ENCODE measurements at regions not wholly inside any gene's neighbourhood (a gene's known extent, or its start where the extent isn't known, plus 50 kb on each side); places are given as distances from the start of the nearest gene placed in this dataset.

DNA sequence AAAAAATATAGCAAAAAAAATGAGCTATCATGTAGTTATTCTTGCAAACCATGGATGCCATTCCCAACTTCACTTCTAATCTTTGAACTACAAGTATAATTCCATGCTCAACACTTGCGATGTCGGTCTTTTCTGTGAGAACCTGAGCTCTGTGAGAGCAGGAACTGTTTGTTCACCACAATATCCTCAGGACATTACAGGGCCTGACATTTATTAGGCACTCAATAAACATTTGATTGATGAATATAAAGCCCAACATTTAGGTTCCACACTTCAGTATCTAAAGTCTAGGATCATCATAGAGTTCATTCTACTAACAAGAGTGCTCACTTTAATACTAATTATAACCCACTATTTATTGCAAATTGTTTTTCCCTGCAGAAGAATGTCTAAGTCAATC, 211.6 kb upstream of the FAM241A start:
- Histone ChIP-seq H3K36me3 (ENCODE audit: control insufficient read depth in 2 of 2, extremely low read depth in 1 of 2, insufficient read depth in 2 of 2, low read length in 2 of 2) (no peaks in the 10 kb centered on the region), H3K9me1 (replicated peaks; ENCODE audit: control insufficient read depth, extremely low read depth, insufficient read depth, low read length) (no peaks in the 10 kb centered on the region), H3K4me1 (ENCODE audit: control insufficient read depth, extremely low read depth, insufficient read depth, low read length) (no peaks in the 10 kb centered on the region), H3K9ac (replicated peaks; ENCODE audit: extremely low read depth, insufficient read depth, low read length) (no peak overlapping the region), H2AFZ (ENCODE audit: low read depth, low read length) (no peak overlapping the region), H3K4me3 (replicated peaks in 1 of 3; ENCODE audit: insufficient read depth in 1 of 3, low read depth in 1 of 3, low read length in 3 of 3) (no peak overlapping the region), H4K20me1 (replicated peaks; ENCODE audit: control insufficient read depth, extremely low read depth, insufficient read depth, low read length) (no peaks in the 10 kb centered on the region), H3K4me2 (ENCODE audit: insufficient read depth, low read length) (no peak overlapping the region), H3K79me2 (ENCODE audit: control insufficient read depth, insufficient read depth, low read length) (no peaks in the 10 kb centered on the region), H3K27ac (ENCODE audit: insufficient read depth, low read depth, low read length) (no peak overlapping the region), H3K9me3 (replicated peaks; ENCODE audit: control insufficient read depth, insufficient read depth, low read length) (no peaks in the 10 kb centered on the region), H3K27me3 (ENCODE audit: control insufficient read depth in 2 of 2, insufficient read depth in 2 of 2, low read length in 2 of 2) (peaks cover 7 to 20% of the 10 kb centered on the region in 2 experiments)
- BruUV-seq (replicated peaks), result no TSS peak
- dilution Hi-C loops (cut with MboI; ENCODE audit: extremely low pct_ligation_motif_present, low sequenced_read_pairs) (no loop called here), intact Hi-C loops (cut with micrococcal nuclease) (no loop called here)
- POLR2A ChIA-PET, result no interaction called here
- no peak for DNase-seq (ENCODE audit: low read depth, low spot score)
- no peak for FAIRE-seq
- no peak for TF ChIP-seq FOS (IDR thresholded peaks at IDR 0.05; ENCODE audit: borderline replicate concordance, insufficient read depth, low read length)
- TF ChIP-seq POLR2A (IDR thresholded peaks at IDR 0.05; ENCODE audit: low read depth, low read length), result no peak
- TF ChIP-seq MYC (IDR thresholded peaks at IDR 0.05; ENCODE audit: low read depth, low read length), result no peak
- TF ChIP-seq, protein P1, sequence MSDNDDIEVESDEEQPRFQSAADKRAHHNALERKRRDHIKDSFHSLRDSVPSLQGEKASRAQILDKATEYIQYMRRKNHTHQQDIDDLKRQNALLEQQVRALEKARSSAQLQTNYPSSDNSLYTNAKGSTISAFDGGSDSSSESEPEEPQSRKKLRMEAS (IDR thresholded peaks at IDR 0.05; ENCODE audit: insufficient read depth, insufficient read length), result no peak
- TF ChIP-seq, protein P2, sequence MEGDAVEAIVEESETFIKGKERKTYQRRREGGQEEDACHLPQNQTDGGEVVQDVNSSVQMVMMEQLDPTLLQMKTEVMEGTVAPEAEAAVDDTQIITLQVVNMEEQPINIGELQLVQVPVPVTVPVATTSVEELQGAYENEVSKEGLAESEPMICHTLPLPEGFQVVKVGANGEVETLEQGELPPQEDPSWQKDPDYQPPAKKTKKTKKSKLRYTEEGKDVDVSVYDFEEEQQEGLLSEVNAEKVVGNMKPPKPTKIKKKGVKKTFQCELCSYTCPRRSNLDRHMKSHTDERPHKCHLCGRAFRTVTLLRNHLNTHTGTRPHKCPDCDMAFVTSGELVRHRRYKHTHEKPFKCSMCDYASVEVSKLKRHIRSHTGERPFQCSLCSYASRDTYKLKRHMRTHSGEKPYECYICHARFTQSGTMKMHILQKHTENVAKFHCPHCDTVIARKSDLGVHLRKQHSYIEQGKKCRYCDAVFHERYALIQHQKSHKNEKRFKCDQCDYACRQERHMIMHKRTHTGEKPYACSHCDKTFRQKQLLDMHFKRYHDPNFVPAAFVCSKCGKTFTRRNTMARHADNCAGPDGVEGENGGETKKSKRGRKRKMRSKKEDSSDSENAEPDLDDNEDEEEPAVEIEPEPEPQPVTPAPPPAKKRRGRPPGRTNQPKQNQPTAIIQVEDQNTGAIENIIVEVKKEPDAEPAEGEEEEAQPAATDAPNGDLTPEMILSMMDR (IDR thresholded peaks at IDR 0.05; ENCODE audit: extremely low read depth in 1 of 2, insufficient read depth in 1 of 2, low read depth in 1 of 2, low read length in 2 of 2), result no peak
- no peak for TF ChIP-seq POLR2AphosphoS5 (IDR thresholded peaks at IDR 0.05; ENCODE audit: insufficient read depth, low read depth, low read length)
- no peak for TF ChIP-seq JUN (IDR thresholded peaks at IDR 0.05; ENCODE audit: borderline replicate concordance, insufficient read depth, insufficient read length, low read depth)
- CTCF ChIA-PET, result interaction anchor here (0.6 to 1.4 kb wide), 3 partner anchors 8 to 98 kb away, joined by 3 to 4 read pairs (median 3); no protein-coding TSS in a partner anchor

All from endothelial cell of umbilical vein (primary cell).